ENCODE measurements at regions not wholly inside any gene's neighbourhood (a gene's known extent, or its start where the extent isn't known, plus 50 kb on each side); places are given as distances from the start of the nearest gene placed in this dataset.
"Not testable (repeated sequence)": the region's sequence is repeated elsewhere in the genome, so short reads cannot be mapped to it uniquely, and the experiment has no call there.

DNA sequence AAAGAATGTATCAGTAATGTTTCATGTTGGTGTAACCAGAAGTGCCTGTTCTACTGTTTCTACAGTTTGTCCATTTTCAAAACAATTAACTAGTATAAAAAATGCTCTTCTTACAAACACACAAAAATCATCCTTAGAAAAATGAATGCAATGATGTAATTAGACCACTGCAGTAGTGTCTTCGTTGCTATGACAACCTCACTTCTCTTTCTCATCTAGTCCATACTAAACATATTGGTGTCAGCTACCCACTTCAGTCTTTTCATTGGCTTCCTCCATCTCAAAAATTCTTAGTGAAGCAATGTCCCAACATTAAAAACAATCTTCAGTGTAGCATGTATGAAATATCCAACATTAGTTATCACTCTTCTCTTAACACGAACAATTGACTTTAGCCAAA lies 1265.8 kb downstream of the REEP3 start:
- no peaks in the 10 kb centered on the region for H3K4me1 Mint-ChIP-seq (ENCODE audit: low read depth)
- H3K36me3 Mint-ChIP-seq (ENCODE audit: insufficient read depth), result no peaks in the 10 kb centered on the region
- no peak for DNase-seq
- no peak for ATAC-seq
- peaks cover 4% of the 10 kb centered on the region for H3K9me3 Mint-ChIP-seq
- H3K27me3 Mint-ChIP-seq (ENCODE audit: low read depth), result no peaks in the 10 kb centered on the region
- no peak overlapping the region for H3K4me3 Mint-ChIP-seq

DNA sequence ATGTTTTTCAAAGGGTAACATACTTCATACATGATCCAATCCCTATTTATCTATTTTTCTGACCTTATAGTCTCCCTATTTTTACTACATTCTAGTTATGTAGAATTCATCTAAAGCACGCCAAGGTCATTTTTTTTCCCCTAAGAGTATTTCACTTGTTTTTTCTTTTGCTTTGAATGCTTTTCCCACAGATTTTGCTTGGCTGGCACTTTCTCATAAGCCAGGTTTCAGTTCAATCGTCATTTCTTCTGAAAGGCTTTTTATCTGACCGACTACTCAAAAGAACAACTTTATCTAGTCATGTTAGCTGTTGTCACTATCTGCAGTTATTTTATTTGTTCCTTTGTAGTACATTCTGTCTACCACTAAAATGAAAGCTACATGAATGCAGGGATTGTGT lies 1274.6 kb downstream of the REEP3 start:
- DNase-seq (no peak), ATAC-seq (no peak)
- Mint-ChIP-seq H3K9me3 (peaks cover 9% of the 10 kb centered on the region), H3K36me3 (ENCODE audit: insufficient read depth) (no peaks in the 10 kb centered on the region), H3K4me3 (no peak overlapping the region), H3K27me3 (ENCODE audit: low read depth) (no peaks in the 10 kb centered on the region), H3K4me1 (ENCODE audit: low read depth) (no peaks in the 10 kb centered on the region)

GRCh38 chr10:64798297-64798696 lies 1277.1 kb downstream of the REEP3 start:
- Mint-ChIP-seq H3K36me3 (ENCODE audit: insufficient read depth) (no peaks in the 10 kb centered on the region), H3K27me3 (ENCODE audit: low read depth) (no peaks in the 10 kb centered on the region), H3K4me3 (no peak overlapping the region), H3K9me3 (peaks cover 14% of the 10 kb centered on the region), H3K4me1 (ENCODE audit: low read depth) (no peaks in the 10 kb centered on the region)
- ATAC-seq (no peak), DNase-seq (no peak)

DNA sequence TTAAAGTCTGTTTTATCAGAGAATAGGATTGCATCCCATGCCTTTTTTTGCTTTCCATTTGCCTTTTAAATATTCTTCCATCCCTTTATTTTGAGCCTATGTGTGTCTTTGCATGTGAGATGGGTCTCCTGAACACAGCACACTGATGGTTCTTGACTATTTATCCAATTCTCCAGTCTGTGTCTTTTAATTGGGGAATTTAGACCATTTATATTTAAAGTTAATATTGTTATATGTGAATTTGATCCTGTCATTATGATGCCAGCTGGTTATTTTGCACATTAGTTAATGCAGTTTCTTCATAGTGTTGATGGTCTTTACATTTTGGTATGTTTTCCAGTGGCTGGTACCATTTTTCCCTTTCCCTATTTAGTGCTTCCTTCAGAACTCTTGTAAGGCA lies 1287.0 kb downstream of the REEP3 start:
- not testable (repeated sequence) for ATAC-seq; H3K9me3 Mint-ChIP-seq; DNase-seq; H3K36me3 Mint-ChIP-seq (ENCODE audit: insufficient read depth); H3K4me1 Mint-ChIP-seq (ENCODE audit: low read depth); H3K4me3 Mint-ChIP-seq; H3K27me3 Mint-ChIP-seq (ENCODE audit: low read depth)

DNA sequence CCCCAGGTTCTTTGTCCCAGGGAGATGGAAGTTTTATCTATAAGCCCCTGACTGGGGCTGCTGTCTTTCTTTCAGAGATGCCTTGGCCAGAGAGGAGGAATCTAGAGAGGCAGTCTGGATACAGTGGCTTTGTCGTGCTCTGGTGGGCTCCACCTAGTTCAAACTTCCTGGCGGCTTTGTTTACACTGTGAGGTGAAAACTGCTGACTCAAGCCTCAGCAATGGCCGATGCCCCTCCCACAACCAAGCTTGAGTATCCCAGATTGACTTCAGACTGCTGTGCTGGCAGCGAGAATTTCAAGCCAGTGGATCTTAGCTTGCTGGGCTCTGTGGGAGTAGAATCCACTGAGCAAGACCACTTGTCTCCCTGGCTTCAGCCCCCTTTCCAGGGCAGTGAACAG lies 1288.8 kb downstream of the REEP3 start:
- DNase-seq; H3K4me3 Mint-ChIP-seq; ATAC-seq; H3K9me3 Mint-ChIP-seq; H3K27me3 Mint-ChIP-seq (ENCODE audit: low read depth); H3K36me3 Mint-ChIP-seq (ENCODE audit: insufficient read depth); H3K4me1 Mint-ChIP-seq (ENCODE audit: low read depth): not testable (repeated sequence)

DNA sequence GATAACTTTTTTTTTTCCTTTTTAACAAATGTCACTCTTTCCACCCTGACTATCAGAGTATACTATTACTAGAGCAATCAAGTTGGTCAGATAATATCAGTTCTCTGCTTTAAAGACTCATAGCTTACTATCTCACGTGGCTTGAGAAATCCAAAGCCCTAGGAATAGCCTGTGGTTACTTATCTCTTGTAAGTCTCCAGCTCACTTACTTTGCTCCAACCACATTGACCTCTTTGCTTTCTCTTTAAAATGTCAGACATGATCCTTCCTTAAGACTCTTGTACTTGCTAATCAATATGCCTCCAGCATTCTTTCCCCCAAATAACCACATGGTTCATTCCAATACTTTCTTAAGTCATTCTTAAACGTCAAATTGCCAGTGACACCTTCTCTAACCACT lies 1292.2 kb downstream of the REEP3 start:
- Mint-ChIP-seq H3K4me3 (no peak overlapping the region), H3K36me3 (ENCODE audit: insufficient read depth) (no peaks in the 10 kb centered on the region), H3K9me3 (peaks cover 4% of the 10 kb centered on the region), H3K4me1 (ENCODE audit: low read depth) (no peaks in the 10 kb centered on the region), H3K27me3 (ENCODE audit: low read depth) (no peaks in the 10 kb centered on the region)
- ATAC-seq (no peak), DNase-seq (no peak)

DNA sequence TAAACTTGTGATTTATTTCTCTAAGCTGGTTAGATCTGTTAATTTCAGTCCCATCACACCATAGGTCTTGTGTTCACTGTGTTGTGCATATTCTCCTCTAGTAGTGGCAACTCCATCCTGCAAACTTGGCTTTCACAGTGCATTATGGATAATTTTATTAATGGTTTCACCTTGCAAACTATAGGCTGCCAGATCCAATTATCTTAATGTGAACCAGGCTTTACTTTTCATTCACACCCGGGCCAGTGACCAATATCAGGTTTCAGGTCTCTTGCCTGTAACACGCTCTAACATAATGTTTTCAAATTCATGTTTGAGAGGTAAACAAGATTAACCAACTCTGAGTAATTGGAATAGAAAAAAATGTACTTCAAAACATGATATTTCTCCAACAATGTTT lies 1293.0 kb downstream of the REEP3 start:
- H3K4me1 Mint-ChIP-seq (ENCODE audit: low read depth), result no peaks in the 10 kb centered on the region
- no peak overlapping the region for H3K4me3 Mint-ChIP-seq
- no peaks in the 10 kb centered on the region for H3K36me3 Mint-ChIP-seq (ENCODE audit: insufficient read depth)
- H3K27me3 Mint-ChIP-seq (ENCODE audit: low read depth), result no peaks in the 10 kb centered on the region
- ATAC-seq, result no peak
- H3K9me3 Mint-ChIP-seq, result peaks cover 4% of the 10 kb centered on the region
- no peak for DNase-seq

DNA sequence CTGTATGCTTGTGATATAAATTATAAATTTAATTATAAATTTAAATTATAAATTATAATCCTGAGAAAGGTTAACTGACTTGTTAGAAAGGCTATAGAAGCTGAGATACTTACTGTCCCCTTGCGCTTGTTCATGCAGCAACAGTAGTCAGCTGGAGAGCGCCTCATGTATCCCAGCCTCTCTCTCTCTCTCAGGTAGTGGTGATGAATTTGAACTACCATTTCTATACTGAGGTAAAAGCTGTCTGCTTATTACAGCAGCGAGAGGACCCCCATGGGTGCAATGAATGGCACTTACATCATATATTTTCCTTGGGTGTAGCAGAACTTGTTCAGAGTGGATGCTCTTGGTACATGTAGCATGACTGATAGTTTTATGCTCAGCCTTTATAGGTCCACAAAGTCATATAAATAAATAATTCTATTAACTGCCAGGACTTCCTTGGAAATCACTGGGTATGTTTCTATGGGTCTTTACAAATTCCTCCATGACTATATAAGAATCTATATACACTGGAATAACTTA lies 1308.7 kb downstream of the REEP3 start:
- no peaks in the 10 kb centered on the region for H3K4me1 Mint-ChIP-seq (ENCODE audit: low read depth)
- peaks cover 6% of the 10 kb centered on the region for H3K9me3 Mint-ChIP-seq
- no peaks in the 10 kb centered on the region for H3K27me3 Mint-ChIP-seq (ENCODE audit: low read depth)
- H3K36me3 Mint-ChIP-seq (ENCODE audit: insufficient read depth), result no peaks in the 10 kb centered on the region
- DNase-seq, result no peak
- no peak for ATAC-seq
- no peak overlapping the region for H3K4me3 Mint-ChIP-seq

DNA sequence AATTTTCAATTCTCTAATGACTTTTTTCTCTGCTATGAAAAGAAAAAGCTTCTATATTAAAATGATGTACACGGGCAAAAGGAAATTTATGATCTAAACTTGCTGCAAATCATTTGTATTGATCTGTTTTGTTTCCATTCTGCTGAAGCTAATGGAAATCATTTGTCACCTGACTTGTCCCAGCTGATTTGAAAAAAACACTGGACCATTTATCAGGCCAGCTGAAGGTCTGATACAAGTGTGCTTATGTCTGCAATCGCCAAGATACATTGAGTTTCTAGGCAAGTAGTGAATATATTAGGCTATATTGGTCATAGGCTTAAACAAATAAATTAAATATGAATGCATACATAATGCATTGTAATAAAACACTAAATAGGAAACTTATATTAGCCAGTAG lies 1309.7 kb downstream of the REEP3 start:
- no peak for ATAC-seq
- Mint-ChIP-seq H3K9me3 (peaks cover 6% of the 10 kb centered on the region), H3K4me3 (no peak overlapping the region), H3K4me1 (ENCODE audit: low read depth) (no peaks in the 10 kb centered on the region), H3K27me3 (ENCODE audit: low read depth) (no peaks in the 10 kb centered on the region), H3K36me3 (ENCODE audit: insufficient read depth) (no peaks in the 10 kb centered on the region)
- DNase-seq, result no peak

GRCh38 chr10:64840341-64840740 lies 1319.1 kb downstream of the REEP3 start:
- H3K9me3 Mint-ChIP-seq, result peaks cover 11% of the 10 kb centered on the region
- no peaks in the 10 kb centered on the region for H3K4me1 Mint-ChIP-seq (ENCODE audit: low read depth)
- no peak for ATAC-seq
- DNase-seq, result no peak
- no peaks in the 10 kb centered on the region for H3K36me3 Mint-ChIP-seq (ENCODE audit: insufficient read depth)
- peaks cover 2% of the 10 kb centered on the region for H3K27me3 Mint-ChIP-seq (ENCODE audit: low read depth)
- H3K4me3 Mint-ChIP-seq, result no peak overlapping the region

DNA sequence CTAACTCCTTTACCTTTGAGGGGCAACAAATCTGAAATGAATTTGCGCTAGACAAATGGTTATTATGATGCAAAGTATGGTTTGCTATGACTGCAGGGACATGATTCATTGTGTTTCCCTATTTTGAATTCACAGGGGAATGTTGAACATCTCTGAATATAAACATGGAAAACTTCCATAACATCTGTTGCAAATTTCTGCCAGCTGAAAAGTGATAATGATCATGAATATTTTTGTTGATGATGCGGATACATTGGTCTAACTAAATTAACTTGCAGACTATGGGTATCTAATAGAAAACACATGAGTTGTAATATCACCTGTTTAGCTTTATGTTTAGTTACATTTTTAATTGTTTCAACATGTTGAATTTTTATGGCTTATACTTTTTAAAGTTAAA lies 1325.5 kb downstream of the REEP3 start:
- Mint-ChIP-seq H3K4me1 (ENCODE audit: low read depth) (no peaks in the 10 kb centered on the region), H3K36me3 (ENCODE audit: insufficient read depth) (no peaks in the 10 kb centered on the region), H3K4me3 (no peak overlapping the region), H3K27me3 (ENCODE audit: low read depth) (no peaks in the 10 kb centered on the region), H3K9me3 (peaks cover 7% of the 10 kb centered on the region)
- ATAC-seq (no peak), DNase-seq (no peak)

- Mint-ChIP-seq H3K4me3 (no peak overlapping the region), H3K27me3 (ENCODE audit: low read depth) (no peaks in the 10 kb centered on the region), H3K4me1 (ENCODE audit: low read depth) (no peaks in the 10 kb centered on the region), H3K36me3 (ENCODE audit: insufficient read depth) (no peaks in the 10 kb centered on the region), H3K9me3 (peaks cover 5% of the 10 kb centered on the region)
- ATAC-seq (no peak), DNase-seq (no peak)
Observed at GRCh38 chr10:64855941-64856340, 1334.7 kb downstream of the REEP3 start.

- Mint-ChIP-seq H3K9me3 (peaks cover 5% of the 10 kb centered on the region), H3K36me3 (ENCODE audit: insufficient read depth) (no peaks in the 10 kb centered on the region), H3K27me3 (ENCODE audit: low read depth) (no peaks in the 10 kb centered on the region), H3K4me3 (no peak overlapping the region), H3K4me1 (ENCODE audit: low read depth) (no peaks in the 10 kb centered on the region)
- DNase-seq, result no peak
- no peak for ATAC-seq
Observed at GRCh38 chr10:64859911-64860310, 1338.7 kb downstream of the REEP3 start.

- H3K4me3 Mint-ChIP-seq, result no peak overlapping the region
- no peaks in the 10 kb centered on the region for H3K4me1 Mint-ChIP-seq (ENCODE audit: low read depth)
- H3K27me3 Mint-ChIP-seq (ENCODE audit: low read depth), result no peaks in the 10 kb centered on the region
- H3K9me3 Mint-ChIP-seq, result peaks cover 11% of the 10 kb centered on the region
- DNase-seq (no peak), ATAC-seq (no peak)
- H3K36me3 Mint-ChIP-seq (ENCODE audit: insufficient read depth), result no peaks in the 10 kb centered on the region
Observed at GRCh38 chr10:64863836-64864235, 1342.6 kb downstream of the REEP3 start.

GRCh38 chr10:64867501-64867962 lies 1346.3 kb downstream of the REEP3 start:
- Mint-ChIP-seq H3K27me3 (ENCODE audit: low read depth) (no peaks in the 10 kb centered on the region), H3K4me1 (ENCODE audit: low read depth) (no peaks in the 10 kb centered on the region), H3K36me3 (ENCODE audit: insufficient read depth) (no peaks in the 10 kb centered on the region)

DNA sequence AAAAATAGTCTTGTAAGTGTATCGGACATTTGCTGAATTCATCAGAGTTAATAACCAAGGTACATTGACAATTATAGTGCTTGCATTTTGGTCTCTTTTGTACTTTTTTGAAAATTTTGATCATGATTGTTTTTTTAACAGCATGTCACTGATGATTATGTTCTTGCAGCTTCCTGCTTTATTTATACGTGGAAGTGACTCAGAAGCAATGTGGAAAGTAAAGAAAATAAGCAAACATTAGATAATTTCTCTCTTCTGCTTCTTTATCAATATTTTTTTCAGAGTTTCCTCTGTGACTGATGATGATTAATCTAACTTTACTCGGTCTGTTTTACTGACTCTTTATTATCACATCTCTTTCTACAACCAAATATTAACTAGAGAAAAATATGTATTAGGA lies 1351.9 kb downstream of the REEP3 start:
- Mint-ChIP-seq H3K9me3 (peaks cover 6% of the 10 kb centered on the region), H3K36me3 (ENCODE audit: insufficient read depth) (no peaks in the 10 kb centered on the region), H3K4me1 (ENCODE audit: low read depth) (no peaks in the 10 kb centered on the region), H3K27me3 (ENCODE audit: low read depth) (no peaks in the 10 kb centered on the region), H3K4me3 (no peak overlapping the region)
- no peak for ATAC-seq
- DNase-seq, result no peak

More at GRCh38 chr10:64867501-64867962, 1346.3 kb downstream of the REEP3 start:
- peaks cover 6% of the 10 kb centered on the region for H3K9me3 Mint-ChIP-seq
- H3K4me3 Mint-ChIP-seq, result no peak overlapping the region
- DNase-seq (no peak), ATAC-seq (no peak)

All from activated T-cell treated with anti-CD3 and anti-CD28 coated beads, Interleukin-2, amount 50 U/mL, for 4 hours (primary cell).